ENCODE measurements at regions not wholly inside any gene's neighbourhood (a gene's known extent, or its start where the extent isn't known, plus 50 kb on each side); places are given as distances from the start of the nearest gene placed in this dataset.

DNA sequence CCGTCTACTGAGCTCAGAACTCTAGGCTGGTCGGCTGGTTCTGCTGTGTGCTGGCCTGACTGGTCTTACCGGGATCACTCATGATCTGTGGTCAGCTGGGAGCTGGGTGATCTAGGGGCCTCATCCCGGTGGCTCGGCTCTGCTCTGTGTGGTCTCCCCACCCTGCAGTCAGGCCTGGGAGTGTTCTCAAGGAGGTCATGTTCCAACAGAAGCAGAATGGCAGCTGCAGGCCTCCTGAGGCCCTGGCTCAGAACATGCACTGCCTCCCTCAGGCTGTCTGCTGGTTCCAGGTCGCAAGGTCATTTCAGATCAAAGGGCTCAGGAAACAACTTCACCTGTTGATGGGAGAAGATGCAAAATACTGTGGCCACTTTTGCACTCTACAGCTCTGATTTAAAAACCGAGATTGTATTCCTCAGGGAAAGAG, 81.1 kb upstream of the RFX8 start:
- no peak for DNase-seq (ENCODE audit: low read depth)

DNA sequence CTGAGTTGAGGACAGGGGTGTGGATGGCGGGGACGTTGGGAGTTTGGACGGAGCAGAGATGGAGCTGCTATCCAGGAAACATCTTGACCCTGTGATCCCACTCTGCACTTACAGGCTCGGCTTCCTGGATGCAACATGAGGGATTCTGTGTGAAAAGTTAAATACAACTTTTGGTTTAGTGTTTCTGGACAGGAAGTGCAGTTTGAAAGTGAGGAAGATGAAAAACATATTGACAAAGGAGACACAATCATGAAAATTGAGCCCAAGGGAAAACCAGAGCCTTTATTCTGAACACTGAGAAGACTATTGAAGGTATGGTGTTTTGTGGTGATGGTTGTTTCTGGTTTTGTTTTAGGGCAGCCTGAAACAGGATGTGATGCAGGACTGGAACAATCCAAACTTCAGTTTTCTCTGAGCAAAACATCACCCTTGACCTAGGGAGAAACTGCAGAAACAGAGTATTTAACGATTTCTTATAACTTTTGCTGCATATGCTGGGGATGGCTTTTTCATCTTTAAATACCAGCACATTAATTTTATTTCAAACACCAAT, 76.5 kb upstream of the RFX8 start:
- DNase-seq (ENCODE audit: low read depth), result no peak

DNA sequence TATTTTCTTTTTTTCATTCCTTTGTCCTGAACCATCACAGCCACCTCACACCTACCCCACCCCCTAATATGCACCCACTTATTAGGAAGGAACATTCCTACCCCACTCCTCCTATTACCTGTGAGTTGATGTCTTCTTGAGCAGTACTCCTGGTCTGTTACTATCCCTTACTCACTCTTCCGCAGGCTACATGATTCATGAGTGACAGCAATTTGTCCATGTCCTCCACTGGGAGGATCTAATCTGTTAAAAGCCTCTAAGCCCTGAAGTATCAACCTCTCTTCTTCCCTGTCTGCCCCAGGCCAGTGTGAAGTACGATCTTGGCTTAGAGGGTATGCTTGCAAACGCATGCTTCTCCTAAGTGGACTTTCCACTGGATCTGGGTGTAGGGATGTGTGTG, 75.6 kb upstream of the RFX8 start:
- DNase-seq (ENCODE audit: low read depth), result no peak

DNA sequence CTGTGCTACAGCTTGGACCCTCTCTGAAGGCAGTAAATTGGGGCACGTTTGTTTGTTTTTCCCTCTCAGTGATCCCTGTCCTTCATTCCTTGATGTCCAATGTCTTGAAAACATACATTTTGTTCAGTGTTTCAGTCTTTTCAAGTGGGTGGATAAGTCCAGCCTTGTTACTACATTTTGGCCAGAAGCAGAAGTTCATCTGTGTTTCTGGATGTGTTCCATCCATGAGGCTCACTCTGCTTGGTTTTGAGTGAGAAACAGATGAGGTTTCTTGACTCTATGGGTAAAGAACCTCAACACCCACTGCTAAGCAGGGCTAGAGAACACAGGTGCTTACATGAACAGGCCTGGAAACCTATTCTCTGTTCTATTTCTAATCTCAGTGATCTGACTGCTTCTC, 74.5 kb upstream of the RFX8 start:
- DNase-seq (ENCODE audit: low read depth), result no peak

DNA sequence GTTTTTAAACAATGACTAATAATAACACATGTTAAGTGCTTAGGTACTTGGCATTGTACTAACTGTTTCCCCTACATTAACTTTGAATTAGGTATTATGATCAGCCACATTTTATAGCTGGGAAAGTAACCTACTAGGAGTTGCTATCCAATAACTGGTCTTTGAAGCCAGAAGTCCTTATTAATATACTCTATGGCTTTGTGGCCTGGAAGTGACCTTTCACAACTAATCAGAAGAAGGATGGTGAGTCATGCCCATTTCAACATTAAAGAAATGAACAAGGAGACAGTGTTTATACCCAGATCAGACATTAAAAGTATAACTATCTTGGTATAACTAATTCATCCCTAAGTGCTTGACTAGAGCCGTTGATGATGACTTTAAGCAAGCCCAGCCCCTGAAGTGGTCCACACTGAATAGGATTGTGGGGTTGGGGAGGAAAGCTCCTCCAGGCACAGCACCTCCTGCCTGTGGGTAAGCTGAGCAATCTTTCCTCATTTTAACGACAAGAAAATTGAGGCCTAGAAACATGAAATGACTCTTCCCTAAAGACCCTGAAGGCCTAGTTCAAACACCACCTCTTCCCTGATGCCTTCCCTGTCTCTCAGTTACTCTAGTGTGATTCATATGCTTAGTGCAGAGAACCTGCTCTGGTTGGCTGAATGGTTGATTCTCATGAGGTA, 71.6 kb upstream of the RFX8 start:
- DNase-seq (ENCODE audit: low read depth), result no peak

DNA sequence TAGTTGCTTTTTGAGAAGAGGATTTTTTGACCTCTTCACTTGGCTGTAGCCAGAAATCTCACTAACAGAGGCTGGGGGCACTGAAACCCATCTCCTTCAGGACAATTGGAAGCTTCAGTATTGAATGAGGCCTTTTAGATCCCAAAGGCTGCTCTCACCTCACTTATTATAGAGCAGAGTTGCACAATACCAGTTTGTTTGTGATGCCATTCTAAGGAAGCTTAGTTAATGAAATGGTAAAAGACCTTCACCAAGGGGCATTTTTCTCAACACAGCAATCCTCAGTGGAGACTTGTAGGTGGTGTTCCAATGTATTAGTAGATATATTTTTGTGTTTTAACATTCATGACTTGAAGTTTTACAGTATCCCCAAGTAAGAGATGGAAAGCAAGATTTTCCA, 71.0 kb upstream of the RFX8 start:
- DNase-seq (ENCODE audit: low read depth), result no peak

DNA sequence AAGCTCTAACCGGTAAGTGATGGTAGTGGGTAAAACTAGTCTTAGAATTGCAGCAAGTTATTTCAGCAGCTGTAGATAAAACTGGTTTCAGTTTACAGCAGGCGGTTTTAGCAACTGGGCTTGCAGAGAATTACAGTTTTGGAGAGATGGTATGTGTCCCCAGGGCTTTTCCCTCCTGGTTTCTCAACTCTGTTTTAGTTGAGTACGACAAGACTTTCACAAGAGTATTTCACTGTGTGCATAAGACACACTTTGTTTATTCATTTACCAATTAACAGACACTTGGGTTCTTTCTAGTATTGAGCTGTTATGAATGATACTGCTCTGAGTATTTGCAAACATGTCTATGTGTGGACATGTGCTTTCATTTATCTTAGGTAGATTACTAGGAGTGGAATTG, 65.6 kb upstream of the RFX8 start:
- DNase-seq (ENCODE audit: low read depth), result peak; percentile 79

DNA sequence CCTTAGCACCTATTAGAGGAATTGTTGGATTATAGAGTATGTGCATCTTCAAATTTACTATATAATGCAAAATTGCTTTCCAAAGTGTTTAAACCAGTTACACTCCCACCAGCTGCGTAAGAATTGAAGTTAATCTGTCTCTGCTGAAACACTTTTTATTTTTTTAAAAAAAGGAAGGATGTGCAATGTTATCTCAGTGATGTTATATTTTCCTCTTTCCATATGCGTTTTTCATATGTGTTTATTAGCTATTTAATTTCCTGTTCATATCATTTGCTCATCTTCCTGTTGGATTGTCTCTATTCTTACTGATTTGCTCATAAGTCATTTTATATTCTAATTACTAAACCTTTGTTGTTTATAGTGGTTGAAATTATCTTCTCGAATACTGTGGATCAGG, 63.2 kb upstream of the RFX8 start:
- DNase-seq (ENCODE audit: low read depth), result no peak

DNA sequence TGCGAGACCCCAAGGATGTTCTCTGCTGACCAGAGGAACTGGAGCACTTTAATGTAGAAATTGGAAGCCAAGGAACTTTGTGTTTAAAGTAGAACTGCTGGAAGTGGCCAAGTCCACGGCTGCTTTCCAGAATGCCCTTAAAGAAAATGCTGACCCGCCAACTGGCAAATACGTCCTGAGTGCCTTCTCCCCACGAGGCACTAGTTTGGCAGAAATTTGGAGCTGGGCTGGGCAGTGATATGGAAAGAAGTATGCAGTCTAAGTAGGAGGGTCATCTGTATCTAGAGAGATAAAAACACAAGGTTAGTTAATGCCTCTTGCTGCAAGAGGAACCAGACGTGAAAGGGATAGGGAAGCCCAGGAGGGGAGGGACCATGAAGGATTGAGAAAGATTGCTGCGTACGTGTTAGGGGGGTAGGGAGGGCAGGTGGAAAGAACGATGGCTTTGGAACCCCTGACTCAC, 59.3 kb upstream of the RFX8 start:
- DNase-seq (ENCODE audit: low read depth), result no peak

DNA sequence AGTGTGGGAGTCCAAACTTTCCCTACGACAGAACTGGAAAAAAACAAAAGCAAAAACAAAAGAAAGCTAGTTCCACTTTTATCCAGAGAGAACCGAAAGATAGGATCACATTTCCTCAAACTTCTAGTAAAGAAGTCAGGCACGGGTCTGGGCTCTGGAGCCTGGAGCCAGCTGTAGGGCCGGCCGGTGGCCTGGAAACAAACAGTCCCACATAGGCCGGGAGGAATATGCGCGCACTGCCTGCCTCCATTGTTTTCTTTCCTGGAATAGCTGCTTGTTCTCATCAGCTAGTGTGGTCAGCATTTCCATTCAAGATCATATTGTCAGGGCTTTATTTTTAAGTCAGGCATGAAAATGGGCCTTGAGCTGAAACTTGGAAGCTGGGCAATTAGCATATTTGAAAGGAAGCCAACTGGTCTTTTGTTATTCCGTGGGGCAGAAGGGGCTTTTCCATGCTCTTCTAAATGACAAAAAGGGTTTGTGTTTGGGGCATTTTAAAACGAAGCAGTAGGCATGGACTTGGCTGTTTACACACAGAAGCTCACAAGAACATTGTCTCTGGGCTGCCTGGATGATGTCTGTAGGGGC, 58.7 kb upstream of the RFX8 start:
- no peak for DNase-seq (ENCODE audit: low read depth)

DNA sequence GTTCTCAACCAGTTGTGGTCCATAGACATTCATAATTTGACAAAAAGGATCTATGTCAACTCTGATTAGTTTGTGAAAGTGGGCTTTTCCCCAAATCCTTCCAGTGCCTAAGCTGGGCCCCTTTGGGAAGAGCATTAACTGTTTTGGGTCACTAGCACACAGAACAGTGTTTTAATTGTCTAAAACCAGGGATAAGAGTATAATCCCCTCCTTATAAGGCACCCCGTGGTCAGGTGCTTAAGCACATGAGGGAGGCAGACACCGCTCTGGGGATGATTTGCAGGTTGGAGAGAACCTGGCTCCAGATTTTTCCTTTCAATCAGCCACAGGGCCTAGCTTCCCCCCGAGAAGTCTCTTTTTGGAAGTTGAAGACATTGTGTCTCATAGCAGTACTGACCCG, 53.6 kb upstream of the RFX8 start:
- DNase-seq (ENCODE audit: low read depth), result no peak

DNA sequence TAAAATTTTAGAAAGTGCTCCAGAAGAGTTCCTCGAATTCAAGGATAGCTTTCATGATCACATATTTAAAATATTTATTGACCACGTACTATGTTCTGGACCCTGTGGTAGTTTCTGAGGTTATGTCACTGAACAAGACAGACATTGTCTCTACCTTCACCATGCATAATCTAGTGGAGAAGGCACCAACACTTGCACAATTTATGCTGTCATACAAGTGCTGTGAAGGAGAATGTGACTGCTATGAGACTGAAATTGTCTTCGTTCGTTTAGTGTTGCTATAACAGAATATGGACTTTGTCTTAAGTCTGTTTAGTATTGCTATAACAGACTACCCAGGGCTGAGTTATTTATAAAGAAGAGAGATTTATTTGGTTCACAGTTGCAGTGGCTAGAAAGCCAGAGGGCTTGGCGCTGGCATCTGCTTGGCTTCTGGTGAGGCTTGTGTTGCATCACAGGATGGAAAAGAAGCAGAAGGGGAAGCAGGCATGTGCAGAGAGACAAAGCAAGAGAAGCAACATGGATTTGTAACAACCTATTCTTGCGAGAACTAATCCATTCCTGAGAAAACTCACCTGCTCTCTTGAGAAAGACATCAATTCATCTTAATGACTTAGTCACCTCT, 50.0 kb upstream of the RFX8 start:
- no peak for DNase-seq (ENCODE audit: low read depth)
